ENCODE measurements at regions not wholly inside any gene's neighbourhood (a gene's known extent, or its start where the extent isn't known, plus 50 kb on each side); places are given as distances from the start of the nearest gene placed in this dataset.

GRCh38 chr14:29028973-29029582 lies 262.5 kb downstream of the FOXG1 start:
- TF ChIP-seq, protein P1, sequence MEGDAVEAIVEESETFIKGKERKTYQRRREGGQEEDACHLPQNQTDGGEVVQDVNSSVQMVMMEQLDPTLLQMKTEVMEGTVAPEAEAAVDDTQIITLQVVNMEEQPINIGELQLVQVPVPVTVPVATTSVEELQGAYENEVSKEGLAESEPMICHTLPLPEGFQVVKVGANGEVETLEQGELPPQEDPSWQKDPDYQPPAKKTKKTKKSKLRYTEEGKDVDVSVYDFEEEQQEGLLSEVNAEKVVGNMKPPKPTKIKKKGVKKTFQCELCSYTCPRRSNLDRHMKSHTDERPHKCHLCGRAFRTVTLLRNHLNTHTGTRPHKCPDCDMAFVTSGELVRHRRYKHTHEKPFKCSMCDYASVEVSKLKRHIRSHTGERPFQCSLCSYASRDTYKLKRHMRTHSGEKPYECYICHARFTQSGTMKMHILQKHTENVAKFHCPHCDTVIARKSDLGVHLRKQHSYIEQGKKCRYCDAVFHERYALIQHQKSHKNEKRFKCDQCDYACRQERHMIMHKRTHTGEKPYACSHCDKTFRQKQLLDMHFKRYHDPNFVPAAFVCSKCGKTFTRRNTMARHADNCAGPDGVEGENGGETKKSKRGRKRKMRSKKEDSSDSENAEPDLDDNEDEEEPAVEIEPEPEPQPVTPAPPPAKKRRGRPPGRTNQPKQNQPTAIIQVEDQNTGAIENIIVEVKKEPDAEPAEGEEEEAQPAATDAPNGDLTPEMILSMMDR (IDR thresholded peaks at IDR 0.05): no peak
- TF ChIP-seq POLR2A (IDR thresholded peaks at IDR 0.05): no peak
